ENCODE measurements at regions not wholly inside any gene's neighbourhood (a gene's known extent, or its start where the extent isn't known, plus 50 kb on each side); places are given as distances from the start of the nearest gene placed in this dataset.

DNA sequence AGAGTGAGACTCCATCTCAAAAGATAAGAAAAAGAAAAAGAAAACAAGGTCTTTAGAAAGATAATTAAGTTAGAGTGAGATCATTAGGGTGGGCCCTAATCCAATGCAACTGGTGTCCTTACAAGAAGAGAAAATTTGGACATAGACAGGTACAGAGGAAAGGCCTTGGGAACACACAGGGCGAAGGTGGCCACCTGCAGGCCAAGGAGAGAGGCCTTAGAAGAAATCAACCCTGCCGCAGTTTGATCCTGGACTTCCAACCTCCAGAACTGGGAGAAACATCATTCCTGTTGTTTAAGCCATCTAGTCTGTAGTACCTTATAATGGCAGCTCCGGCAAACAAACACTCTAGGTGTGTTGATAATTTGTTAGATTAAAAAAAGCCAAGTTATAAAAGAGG is 491.9 kb downstream of the MED13L start:
- Histone ChIP-seq H3K9me2 (no peaks in the 10 kb centered on the region), H3K9ac (no peak overlapping the region)

DNA sequence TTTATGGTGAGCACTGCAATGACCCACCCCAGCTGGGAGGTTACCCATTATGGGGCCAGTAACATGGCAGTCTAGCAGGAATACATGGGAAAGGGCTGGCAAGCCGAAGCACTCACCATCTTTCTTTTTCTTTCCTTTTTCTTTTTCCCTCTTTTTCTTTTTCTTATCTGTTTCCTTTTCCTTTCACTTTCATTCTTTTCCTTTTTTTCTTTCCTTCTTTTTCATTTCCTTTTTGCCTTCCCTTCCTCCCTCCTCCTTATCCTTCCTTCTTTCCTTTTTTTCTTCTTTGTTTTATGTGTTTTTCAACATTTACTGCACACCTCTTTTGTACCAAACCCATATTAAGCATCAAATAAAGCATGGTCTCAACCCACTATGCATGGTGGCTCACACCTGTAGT is 501.1 kb downstream of the MED13L start:
- Histone ChIP-seq H3K4me3 (ENCODE audit: low read depth in 2 of 2, low read length in 1 of 2) (no peak overlapping the region), H2AFZ (ENCODE audit: low read depth) (no peak overlapping the region), H3K9me3 (no peaks in the 10 kb centered on the region), H3K79me2 (ENCODE audit: insufficient read depth) (no peaks in the 10 kb centered on the region), H3K9ac (no peak overlapping the region), H3K4me2 (no peak overlapping the region), H3K4me1 (ENCODE audit: control insufficient read depth in 1 of 2, insufficient read depth in 2 of 2, low read depth in 1 of 2, low read length in 1 of 2) (no peaks in the 10 kb centered on the region), H3K9me2 (no peaks in the 10 kb centered on the region), H3F3A (replicated peaks; ENCODE audit: insufficient read depth) (no peaks in the 10 kb centered on the region), H3K27me3 (ENCODE audit: insufficient read depth) (no peaks in the 10 kb centered on the region), H3K36me3 (replicated peaks in 1 of 2; ENCODE audit: control insufficient read depth in 1 of 2, insufficient read depth in 2 of 2, low read length in 1 of 2) (no peaks in the 10 kb centered on the region), H4K20me1 (ENCODE audit: insufficient read depth) (no peaks in the 10 kb centered on the region), H3K27ac (ENCODE audit: low read depth in 2 of 2, low read length in 1 of 2) (no peak overlapping the region)
- ChIA-PET CTCF (no interaction called here), POLR2A (no interaction called here)
- WGBS (ENCODE audit: low lambda C conversion rate) = 24% methylated on average over 1 of the region's 1 CpG
- no peak for DNase-seq
- TF ChIP-seq SIN3A (IDR thresholded peaks at IDR 0.05; ENCODE audit: borderline replicate concordance, low read depth, low read length) (no peak), FOXJ3 (CRISPR knock-in tag; IDR thresholded peaks at IDR 0.05) (no peak), YY1 (IDR thresholded peaks at IDR 0.05; ENCODE audit: low read depth) (no peak), RFX5 (IDR thresholded peaks at IDR 0.05; ENCODE audit: low read length) (no peak), ELF1 (IDR thresholded peaks at IDR 0.05) (no peak), RXRA (IDR thresholded peaks at IDR 0.05; ENCODE audit: borderline replicate concordance, low read depth) (no peak), RAD21 (IDR thresholded peaks at IDR 0.05; ENCODE audit: low read length) (no peak), TAF1 (IDR thresholded peaks at IDR 0.05; ENCODE audit: borderline replicate concordance, low read depth, low read length) (no peak), NRF1 (IDR thresholded peaks at IDR 0.05; ENCODE audit: low read depth, low read length) (no peak)

More for the DNA sequence above, 491.9 kb downstream of the MED13L start:
- Histone ChIP-seq H3K4me1 (ENCODE audit: control insufficient read depth in 1 of 2, insufficient read depth in 2 of 2, low read depth in 1 of 2, low read length in 1 of 2) (no peaks in the 10 kb centered on the region), H3K36me3 (replicated peaks in 1 of 2; ENCODE audit: control insufficient read depth in 1 of 2, insufficient read depth in 2 of 2, low read length in 1 of 2) (no peaks in the 10 kb centered on the region), H3K4me2 (no peak overlapping the region), H3F3A (replicated peaks; ENCODE audit: insufficient read depth) (no peaks in the 10 kb centered on the region), H3K27me3 (ENCODE audit: insufficient read depth) (no peaks in the 10 kb centered on the region), H3K4me3 (ENCODE audit: low read depth in 2 of 2, low read length in 1 of 2) (no peak overlapping the region), H3K27ac (ENCODE audit: low read depth in 2 of 2, low read length in 1 of 2) (no peak overlapping the region), H3K9me3 (no peaks in the 10 kb centered on the region), H3K79me2 (ENCODE audit: insufficient read depth) (no peaks in the 10 kb centered on the region), H4K20me1 (ENCODE audit: insufficient read depth) (no peaks in the 10 kb centered on the region), H2AFZ (ENCODE audit: low read depth) (no peak overlapping the region)
- 49% methylated on average over 3 of the region's 3 CpGs for WGBS (ENCODE audit: low lambda C conversion rate)
- POLR2A ChIA-PET = no interaction called here
- CTCF ChIA-PET = no interaction called here
- TF ChIP-seq CHD2 (IDR thresholded peaks at IDR 0.05; ENCODE audit: low read length, partially characterized antibody) (no peak), SMC3 (IDR thresholded peaks at IDR 0.05; ENCODE audit: low read depth, low read length) (no peak), NFIC (IDR thresholded peaks at IDR 0.05; ENCODE audit: borderline replicate concordance) (no peak)
- TF ChIP-seq, protein P1, sequence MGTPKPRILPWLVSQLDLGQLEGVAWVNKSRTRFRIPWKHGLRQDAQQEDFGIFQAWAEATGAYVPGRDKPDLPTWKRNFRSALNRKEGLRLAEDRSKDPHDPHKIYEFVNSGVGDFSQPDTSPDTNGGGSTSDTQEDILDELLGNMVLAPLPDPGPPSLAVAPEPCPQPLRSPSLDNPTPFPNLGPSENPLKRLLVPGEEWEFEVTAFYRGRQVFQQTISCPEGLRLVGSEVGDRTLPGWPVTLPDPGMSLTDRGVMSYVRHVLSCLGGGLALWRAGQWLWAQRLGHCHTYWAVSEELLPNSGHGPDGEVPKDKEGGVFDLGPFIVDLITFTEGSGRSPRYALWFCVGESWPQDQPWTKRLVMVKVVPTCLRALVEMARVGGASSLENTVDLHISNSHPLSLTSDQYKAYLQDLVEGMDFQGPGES (IDR thresholded peaks at IDR 0.05; ENCODE audit: low read depth, low read length) = no peak
- no peak for DNase-seq

All from SK-N-SH (cell line).